ENCODE measurements at regions not wholly inside any gene's neighbourhood (a gene's known extent, or its start where the extent isn't known, plus 50 kb on each side); places are given as distances from the start of the nearest gene placed in this dataset.

DNA sequence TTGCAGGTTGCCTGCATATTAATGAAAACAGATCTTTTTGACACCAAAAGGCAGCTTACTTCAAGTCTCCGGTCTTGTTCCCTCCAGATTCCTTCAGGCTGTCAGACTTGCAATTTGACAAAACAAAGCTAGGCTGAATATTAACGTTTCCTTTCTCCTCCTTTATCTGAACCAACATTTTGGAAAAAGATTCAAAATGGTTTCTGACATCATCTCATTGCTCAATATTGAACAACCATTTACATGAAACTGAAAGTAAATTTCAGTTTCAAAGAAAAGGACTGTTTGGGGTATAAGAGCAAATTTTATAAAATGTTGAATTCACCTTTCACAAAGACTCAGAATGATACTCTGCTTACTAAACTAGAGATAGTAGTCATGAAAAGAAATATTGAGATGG lies 521.8 kb downstream of the KCNJ2 start:
- TF ChIP-seq, protein P1, sequence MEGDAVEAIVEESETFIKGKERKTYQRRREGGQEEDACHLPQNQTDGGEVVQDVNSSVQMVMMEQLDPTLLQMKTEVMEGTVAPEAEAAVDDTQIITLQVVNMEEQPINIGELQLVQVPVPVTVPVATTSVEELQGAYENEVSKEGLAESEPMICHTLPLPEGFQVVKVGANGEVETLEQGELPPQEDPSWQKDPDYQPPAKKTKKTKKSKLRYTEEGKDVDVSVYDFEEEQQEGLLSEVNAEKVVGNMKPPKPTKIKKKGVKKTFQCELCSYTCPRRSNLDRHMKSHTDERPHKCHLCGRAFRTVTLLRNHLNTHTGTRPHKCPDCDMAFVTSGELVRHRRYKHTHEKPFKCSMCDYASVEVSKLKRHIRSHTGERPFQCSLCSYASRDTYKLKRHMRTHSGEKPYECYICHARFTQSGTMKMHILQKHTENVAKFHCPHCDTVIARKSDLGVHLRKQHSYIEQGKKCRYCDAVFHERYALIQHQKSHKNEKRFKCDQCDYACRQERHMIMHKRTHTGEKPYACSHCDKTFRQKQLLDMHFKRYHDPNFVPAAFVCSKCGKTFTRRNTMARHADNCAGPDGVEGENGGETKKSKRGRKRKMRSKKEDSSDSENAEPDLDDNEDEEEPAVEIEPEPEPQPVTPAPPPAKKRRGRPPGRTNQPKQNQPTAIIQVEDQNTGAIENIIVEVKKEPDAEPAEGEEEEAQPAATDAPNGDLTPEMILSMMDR (IDR thresholded peaks at IDR 0.05), result no peak
- no peak for TF ChIP-seq POLR2A (IDR thresholded peaks at IDR 0.05)

Measured in Peyer's patch (tissue), 4 donors.